ENCODE measurements at regions not wholly inside any gene's neighbourhood (a gene's known extent, or its start where the extent isn't known, plus 50 kb on each side); places are given as distances from the start of the nearest gene placed in this dataset.
A peak's percentile ranks its signal among the peaks of the same experiment; 100 is the strongest.
"Not testable (repeated sequence)": the region's sequence is repeated elsewhere in the genome, so short reads cannot be mapped to it uniquely, and the experiment has no call there.

- no peak overlapping the region for H3K4me3 ChIP-seq
- H3K27ac ChIP-seq = no peak overlapping the region
Measured at GRCh38 chr16:80915079-80915450, 91.6 kb downstream of the CMC2 start.

GRCh38 chr16:80914379-80915078, 92.2 kb downstream of the CMC2 start:
- H3K4me3 ChIP-seq = no peak overlapping the region
- no peak overlapping the region for H3K27ac ChIP-seq

GRCh38 chr16:80913397-80913796, 93.3 kb downstream of the CMC2 start:
- Histone ChIP-seq H3K27ac (no peak overlapping the region), H3K4me3 (no peak overlapping the region)

- no peak overlapping the region for H3K4me3 ChIP-seq
Measured at GRCh38 chr16:80912651-80913050, 94.0 kb downstream of the CMC2 start.

GRCh38 chr16:80910434-80910833, 96.3 kb downstream of the CMC2 start:
- H3K27ac ChIP-seq = no peak overlapping the region
- H3K4me3 ChIP-seq = no peak overlapping the region

More at GRCh38 chr16:80912651-80913050, 94.0 kb downstream of the CMC2 start:
- H3K27ac ChIP-seq = no peak overlapping the region

- Histone ChIP-seq H3K4me3 (no peak overlapping the region), H3K27ac (no peak overlapping the region)
Measured at GRCh38 chr16:80909720-80910119, 97.0 kb downstream of the CMC2 start.

- H3K4me3 ChIP-seq, H3K27ac ChIP-seq: not testable (repeated sequence)
Measured at GRCh38 chr16:80906169-80906568, 100.5 kb downstream of the CMC2 start.

- Histone ChIP-seq H3K4me3 (no peak overlapping the region), H3K27ac (no peak overlapping the region)
Measured at GRCh38 chr16:80903616-80904015, 99.2 kb upstream of the CDYL2 start.

- Histone ChIP-seq H3K4me3 (no peak overlapping the region), H3K27ac (no peak overlapping the region)
Measured at GRCh38 chr16:80902306-80903110, 98.1 kb upstream of the CDYL2 start.

- no peak overlapping the region for H3K4me3 ChIP-seq
- peak overlapping the region in 1 of 21 experiments; percentile 65 for H3K27ac ChIP-seq
Measured at GRCh38 chr16:80900593-80900954, 96.2 kb upstream of the CDYL2 start.

- no peak overlapping the region for H3K27ac ChIP-seq
- no peak overlapping the region for H3K4me3 ChIP-seq
Measured at GRCh38 chr16:80899809-80900592, 95.6 kb upstream of the CDYL2 start.

- Histone ChIP-seq H3K4me3 (no peak overlapping the region), H3K27ac (no peak overlapping the region)
Measured at GRCh38 chr16:80896776-80897175, 92.4 kb upstream of the CDYL2 start.

GRCh38 chr16:80894091-80894490, 89.7 kb upstream of the CDYL2 start:
- Histone ChIP-seq H3K4me3 (no peak overlapping the region), H3K27ac (no peak overlapping the region)

GRCh38 chr16:80893686-80894085, 89.3 kb upstream of the CDYL2 start:
- H3K4me3 ChIP-seq = no peak overlapping the region
- no peak overlapping the region for H3K27ac ChIP-seq

- H3K27ac ChIP-seq, H3K4me3 ChIP-seq: not testable (repeated sequence)
Measured at GRCh38 chr16:80892395-80892794, 88.0 kb upstream of the CDYL2 start.

GRCh38 chr16:80889779-80890359, 85.5 kb upstream of the CDYL2 start:
- no peak overlapping the region for H3K4me3 ChIP-seq
- H3K27ac ChIP-seq = no peak overlapping the region

GRCh38 chr16:80887062-80887461, 82.7 kb upstream of the CDYL2 start:
- Histone ChIP-seq H3K4me3 (no peak overlapping the region), H3K27ac (no peak overlapping the region)

GRCh38 chr16:80883816-80884215, 79.4 kb upstream of the CDYL2 start:
- no peak overlapping the region for H3K4me3 ChIP-seq
- no peak overlapping the region for H3K27ac ChIP-seq

- H3K4me3 ChIP-seq = no peak overlapping the region
Measured at GRCh38 chr16:80883159-80883642, 78.8 kb upstream of the CDYL2 start.

GRCh38 chr16:80875616-80876015, 71.2 kb upstream of the CDYL2 start:
- Histone ChIP-seq H3K27ac (no peak overlapping the region), H3K4me3 (no peak overlapping the region)

More at GRCh38 chr16:80883159-80883642, 78.8 kb upstream of the CDYL2 start:
- H3K27ac ChIP-seq = no peak overlapping the region

Data from skin epidermis (tissue), 12 donors.